DOHH2 (cell line): ENCODE measurements at regions not wholly inside any gene's neighbourhood (a gene's known extent, or its start where the extent isn't known, plus 50 kb on each side); places are given as distances from the start of the nearest gene placed in this dataset.

ENCODE experiments used
- CTCF ChIP-seq: fragments of 200-600 bp; sonication (generic); IDR thresholded peaks from one replicate; pipeline ENCODE4 v1.5.1; 2014; ENCODE audit warnings: antibody characterized with exemption, mild to moderate bottlenecking, low read depth, low read length; ENCODE audit not compliant: poor library complexity, severe bottlenecking
- EZH2phosphoT487 ChIP-seq: fragments of 200-600 bp; sonication (generic); IDR thresholded peaks from 2 replicates; pipeline ENCODE4 v1.6.1; 2017; ENCODE audit warnings: borderline replicate concordance, mild to moderate bottlenecking, antibody characterized with exemption, low read length, moderate library complexity, mixed read lengths

GRCh38 chr21:43355925-43356289, 71.0 kb downstream of the SIK1 start:
- TF ChIP-seq CTCF = no peak
- TF ChIP-seq EZH2phosphoT487 = no peak
